ENCODE measurements at regions not wholly inside any gene's neighbourhood (a gene's known extent, or its start where the extent isn't known, plus 50 kb on each side); places are given as distances from the start of the nearest gene placed in this dataset.

DNA sequence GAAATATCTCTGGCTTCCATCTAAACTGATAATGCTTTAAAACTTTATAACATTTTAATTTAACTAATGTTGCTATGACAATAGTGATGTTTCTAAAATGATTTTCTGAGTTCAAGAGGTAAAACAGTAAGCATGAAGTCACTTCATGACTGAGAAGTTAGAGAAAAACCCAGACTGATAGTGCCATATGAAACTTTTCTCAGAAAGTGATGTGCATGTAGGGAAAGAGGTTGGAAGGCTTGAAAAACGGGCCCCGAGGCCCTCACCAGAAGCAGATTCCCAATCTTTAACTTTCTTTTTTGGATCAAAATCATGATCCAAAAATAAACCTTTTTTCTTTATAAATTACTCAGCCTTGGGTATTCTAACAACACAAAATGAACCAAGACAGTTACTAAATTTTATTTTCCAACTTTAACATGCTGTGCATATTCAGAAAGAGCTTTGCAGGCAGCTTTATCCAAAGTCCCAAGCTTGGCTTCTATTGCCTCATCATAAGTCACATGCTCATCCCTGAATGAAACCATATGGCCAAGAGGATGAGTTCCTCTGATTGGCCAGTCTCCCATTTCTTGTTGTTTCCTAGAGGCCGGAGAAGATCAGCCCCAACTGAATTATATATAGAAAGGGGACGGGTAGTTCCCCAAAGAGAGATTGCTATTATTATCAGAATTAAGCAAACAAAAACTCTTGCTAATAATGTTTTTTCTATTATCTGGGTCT is 357.6 kb upstream of the SALL1 start:
- Mint-ChIP-seq H3K4me1 (ENCODE audit: low read depth, unreplicated experiment) (no peaks in the 10 kb centered on the region), H3K36me3 (ENCODE audit: unreplicated experiment) (peaks cover 6% of the 10 kb centered on the region), H3K9me3 (ENCODE audit: unreplicated experiment) (peaks cover 2% of the 10 kb centered on the region), H3K27ac (ENCODE audit: unreplicated experiment) (no peak overlapping the region), H3K27me3 (ENCODE audit: unreplicated experiment) (no peaks in the 10 kb centered on the region), H3K4me3 (ENCODE audit: unreplicated experiment) (no peak overlapping the region)
- TF ChIP-seq CTCF (IDR thresholded peaks at IDR 0.05; ENCODE audit: partially characterized antibody, unreplicated experiment), result no peak
- DNase-seq, result no peak

DNA sequence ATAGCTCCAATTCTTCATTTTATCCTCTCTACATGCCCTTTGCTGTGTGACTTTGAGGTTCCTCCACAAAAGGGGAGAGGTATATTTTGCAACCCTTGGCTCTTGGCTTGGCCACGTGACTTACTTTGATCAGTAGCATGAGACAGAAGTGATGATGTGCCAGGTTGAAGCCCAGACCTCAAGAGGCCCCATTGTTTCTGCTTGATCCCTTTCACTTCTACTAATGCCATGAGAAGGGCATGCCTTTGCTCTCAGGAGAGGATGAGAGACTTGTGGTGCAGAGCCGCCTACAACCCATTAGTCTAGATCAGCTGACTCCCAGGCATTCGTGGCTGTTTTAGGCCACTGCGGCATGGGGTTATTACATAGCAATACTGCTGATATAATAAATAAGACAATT is 356.2 kb upstream of the SALL1 start:
- Mint-ChIP-seq H3K4me3 (ENCODE audit: unreplicated experiment) (no peak overlapping the region), H3K9me3 (ENCODE audit: unreplicated experiment) (peaks cover 2% of the 10 kb centered on the region), H3K36me3 (ENCODE audit: unreplicated experiment) (peaks cover 6% of the 10 kb centered on the region), H3K27ac (ENCODE audit: unreplicated experiment) (no peak overlapping the region), H3K27me3 (ENCODE audit: unreplicated experiment) (no peaks in the 10 kb centered on the region), H3K4me1 (ENCODE audit: low read depth, unreplicated experiment) (no peaks in the 10 kb centered on the region)
- no peak for TF ChIP-seq CTCF (IDR thresholded peaks at IDR 0.05; ENCODE audit: partially characterized antibody, unreplicated experiment)
- DNase-seq, result no peak

DNA sequence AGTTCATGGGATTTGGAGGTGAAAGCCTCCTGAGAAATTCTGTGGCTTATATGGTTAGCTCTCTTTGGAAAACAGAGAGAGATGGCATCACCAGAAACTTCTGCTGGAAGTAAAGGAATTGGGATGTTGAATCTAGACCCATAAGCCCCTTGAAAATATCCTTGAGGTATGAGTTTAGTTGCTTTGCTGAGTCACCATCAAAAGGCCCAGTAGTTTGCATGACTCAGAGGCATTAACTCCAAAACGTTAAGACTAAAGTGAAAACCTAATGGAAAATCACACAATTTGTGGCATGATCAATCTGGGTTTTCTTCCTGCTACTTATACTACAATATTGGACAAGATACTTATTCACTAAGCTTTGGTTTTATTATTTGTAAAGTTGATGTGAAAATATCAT is 349.2 kb upstream of the SALL1 start:
- Mint-ChIP-seq H3K27me3 (ENCODE audit: unreplicated experiment) (no peaks in the 10 kb centered on the region), H3K9me3 (ENCODE audit: unreplicated experiment) (no peaks in the 10 kb centered on the region), H3K36me3 (ENCODE audit: unreplicated experiment) (no peaks in the 10 kb centered on the region), H3K4me3 (ENCODE audit: unreplicated experiment) (no peak overlapping the region), H3K4me1 (ENCODE audit: low read depth, unreplicated experiment) (peaks cover 5% of the 10 kb centered on the region), H3K27ac (ENCODE audit: unreplicated experiment) (no peak overlapping the region)
- no peak for TF ChIP-seq CTCF (IDR thresholded peaks at IDR 0.05; ENCODE audit: partially characterized antibody, unreplicated experiment)
- no peak for DNase-seq

DNA sequence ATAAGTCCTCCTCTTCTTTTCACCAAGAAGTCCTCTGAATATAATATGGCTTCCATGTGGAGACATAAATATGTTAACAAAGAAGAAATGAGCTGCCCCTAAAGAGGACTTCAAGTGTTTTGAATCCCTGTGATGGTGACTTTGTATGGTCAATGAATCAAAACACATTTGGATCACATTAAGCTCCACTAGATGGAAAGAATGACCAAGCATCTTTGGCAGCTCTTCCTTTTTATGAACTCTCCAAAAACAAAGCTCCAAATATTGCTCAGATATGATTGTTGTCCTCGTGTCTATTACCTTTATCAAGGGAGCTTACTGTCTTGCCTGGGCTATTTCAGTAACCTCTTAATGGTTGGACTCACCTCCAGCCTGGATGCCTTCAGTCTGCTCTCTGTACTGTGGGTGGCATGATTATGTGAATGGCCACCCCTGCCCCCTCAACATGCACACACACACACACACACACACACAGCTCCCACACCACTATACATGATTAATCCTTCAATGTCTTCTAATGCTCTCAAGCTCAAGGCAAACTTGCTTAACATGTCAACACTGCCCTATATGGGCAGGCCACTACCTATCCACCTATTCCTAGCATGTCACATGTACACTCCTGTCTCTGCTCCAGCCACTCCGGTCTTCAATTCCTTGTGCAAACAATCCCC is 346.6 kb upstream of the SALL1 start:
- TF ChIP-seq CTCF (IDR thresholded peaks at IDR 0.05; ENCODE audit: partially characterized antibody, unreplicated experiment), result no peak
- no peak overlapping the region for H3K27ac Mint-ChIP-seq (ENCODE audit: unreplicated experiment)

DNA sequence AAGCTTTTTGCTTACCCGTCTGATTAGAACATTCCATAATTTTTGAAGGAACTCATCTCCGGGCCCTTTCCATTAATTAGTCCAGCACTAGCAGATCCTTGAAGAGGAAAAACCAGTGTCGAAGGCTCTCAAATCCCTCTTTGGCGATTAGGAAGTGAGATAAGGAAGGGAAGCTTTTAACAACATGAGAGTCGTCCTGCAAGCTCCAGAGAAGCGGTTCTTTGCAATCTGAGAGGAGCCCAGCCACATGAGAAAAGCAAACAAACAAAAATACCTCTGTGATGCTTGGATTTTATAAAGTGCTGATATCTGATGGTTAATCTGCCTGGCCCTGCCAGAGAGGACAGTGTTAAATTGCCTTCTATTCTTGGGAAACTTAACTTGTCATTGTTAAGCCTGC is 339.8 kb upstream of the SALL1 start:
- no peak for TF ChIP-seq CTCF (IDR thresholded peaks at IDR 0.05; ENCODE audit: partially characterized antibody, unreplicated experiment)
- Mint-ChIP-seq H3K27ac (ENCODE audit: unreplicated experiment) (no peak overlapping the region), H3K36me3 (ENCODE audit: unreplicated experiment) (peaks cover 5% of the 10 kb centered on the region), H3K9me3 (ENCODE audit: unreplicated experiment) (peaks cover 5% of the 10 kb centered on the region), H3K27me3 (ENCODE audit: unreplicated experiment) (no peaks in the 10 kb centered on the region), H3K4me1 (ENCODE audit: low read depth, unreplicated experiment) (peaks cover 7% of the 10 kb centered on the region), H3K4me3 (ENCODE audit: unreplicated experiment) (no peak overlapping the region)
- no peak for DNase-seq

More for the DNA sequence above, 346.6 kb upstream of the SALL1 start:
- Mint-ChIP-seq H3K9me3 (ENCODE audit: unreplicated experiment) (no peaks in the 10 kb centered on the region), H3K4me3 (ENCODE audit: unreplicated experiment) (no peak overlapping the region), H3K36me3 (ENCODE audit: unreplicated experiment) (no peaks in the 10 kb centered on the region), H3K4me1 (ENCODE audit: low read depth, unreplicated experiment) (peaks cover 11% of the 10 kb centered on the region), H3K27me3 (ENCODE audit: unreplicated experiment) (no peaks in the 10 kb centered on the region)
- no peak for DNase-seq

Measured in glutamatergic neuron (in vitro differentiated cells).